ENCODE measurements at regions not wholly inside any gene's neighbourhood (a gene's known extent, or its start where the extent isn't known, plus 50 kb on each side); places are given as distances from the start of the nearest gene placed in this dataset.
A peak's percentile ranks its signal among the peaks of the same experiment; 100 is the strongest.

DNA sequence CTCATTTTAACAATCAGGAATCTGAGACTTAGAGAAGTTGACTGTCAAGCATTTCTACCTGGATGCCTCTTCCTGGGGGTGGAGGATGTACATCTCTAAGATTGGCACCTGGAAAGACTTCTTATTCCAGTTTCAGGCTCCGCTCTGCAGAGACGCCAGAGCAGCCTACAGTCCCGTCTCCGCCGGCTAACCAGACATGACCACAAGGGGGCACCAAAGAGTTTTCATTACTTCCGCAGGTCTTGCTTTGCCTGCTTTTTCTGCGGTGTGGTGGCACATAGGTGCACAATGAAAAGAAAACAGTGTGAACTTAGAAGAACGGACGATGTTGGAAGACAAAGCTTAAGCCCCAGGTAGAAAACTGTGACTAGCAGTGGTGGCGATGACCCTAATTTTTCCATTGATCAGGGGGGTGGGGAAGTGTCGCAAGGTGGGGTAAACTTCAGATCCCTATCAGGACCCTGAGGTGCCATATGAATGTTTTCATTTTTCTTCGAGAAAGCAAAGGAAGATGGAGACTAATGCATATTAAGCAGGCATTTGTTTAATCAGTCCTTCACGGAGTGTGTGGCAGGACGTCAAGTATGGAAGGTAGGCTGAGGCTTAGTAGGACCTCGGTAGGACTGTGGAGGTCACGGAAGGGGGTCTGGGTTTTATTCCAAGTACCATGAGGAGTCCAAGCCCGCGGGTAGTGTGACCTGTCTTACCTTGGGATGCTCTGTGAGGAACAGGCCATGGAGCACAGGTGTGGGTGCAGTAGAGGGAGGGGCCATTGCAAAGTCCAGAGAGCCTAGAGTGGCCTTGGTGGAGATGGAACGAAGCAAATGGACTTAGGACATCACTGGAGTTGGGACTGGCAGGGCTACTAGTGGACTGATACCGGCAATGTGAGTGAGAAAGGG lies 60.1 kb upstream of the SORCS3 start:
- Mint-ChIP-seq H3K4me3 (no peak overlapping the region), H3K36me3 (ENCODE audit: low read depth) (no peaks in the 10 kb centered on the region), H3K4me1 (ENCODE audit: low read depth) (peaks cover 4% of the 10 kb centered on the region), H3K27me3 (ENCODE audit: low read depth) (peaks cover 20% of the 10 kb centered on the region), H3K9me3 (no peaks in the 10 kb centered on the region), H3K27ac (no peak overlapping the region)
- DNase-seq (ENCODE audit: low spot score): peak; percentile 45

DNA sequence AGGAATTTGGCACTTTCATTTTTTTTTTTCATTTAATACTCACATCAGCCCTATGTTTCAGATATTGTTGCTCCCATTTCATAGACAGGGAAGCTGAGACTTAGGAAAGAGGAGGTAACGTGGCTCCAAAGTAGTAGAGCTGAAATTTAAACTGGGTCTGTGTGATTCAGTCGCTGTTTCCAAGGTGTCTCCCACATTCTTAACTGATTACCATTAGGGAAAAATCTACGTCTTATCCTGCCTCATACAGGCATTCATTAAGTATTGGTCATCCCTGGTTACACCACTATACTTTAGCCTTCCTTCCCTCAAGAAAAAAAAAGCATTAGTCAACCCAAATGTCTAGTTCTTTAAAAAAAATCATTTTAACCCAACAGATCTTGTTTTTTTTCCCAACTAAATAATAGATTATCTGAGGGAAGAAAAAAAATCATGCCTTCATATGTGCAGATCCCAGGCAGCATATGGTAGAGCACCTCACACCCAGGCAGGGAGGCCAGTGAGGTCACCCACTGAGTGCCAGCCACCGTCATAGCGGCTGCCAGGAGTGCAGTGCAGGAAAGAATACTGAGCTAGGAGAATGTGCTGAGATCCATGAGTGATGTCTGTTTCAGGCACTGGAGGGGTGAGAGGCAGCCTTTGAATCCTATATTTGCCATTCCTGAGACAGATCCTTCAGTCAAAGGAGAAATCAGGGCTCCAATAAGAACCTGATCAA lies 59.0 kb upstream of the SORCS3 start:
- H3K27me3 Mint-ChIP-seq (ENCODE audit: low read depth): peaks cover 27% of the 10 kb centered on the region
- no peaks in the 10 kb centered on the region for H3K9me3 Mint-ChIP-seq
- H3K4me1 Mint-ChIP-seq (ENCODE audit: low read depth): peaks cover 9% of the 10 kb centered on the region
- H3K36me3 Mint-ChIP-seq (ENCODE audit: low read depth): no peaks in the 10 kb centered on the region
- H3K4me3 Mint-ChIP-seq: no peak overlapping the region
- no peak for DNase-seq (ENCODE audit: low spot score)
- H3K27ac Mint-ChIP-seq: no peak overlapping the region

GRCh38 chr10:104582602-104582951 lies 58.5 kb upstream of the SORCS3 start:
- H3K9me3 Mint-ChIP-seq: no peaks in the 10 kb centered on the region
- no peak overlapping the region for H3K27ac Mint-ChIP-seq
- no peak for DNase-seq (ENCODE audit: low spot score)
- peaks cover 28% of the 10 kb centered on the region for H3K27me3 Mint-ChIP-seq (ENCODE audit: low read depth)
- no peaks in the 10 kb centered on the region for H3K36me3 Mint-ChIP-seq (ENCODE audit: low read depth)
- peaks cover 13% of the 10 kb centered on the region for H3K4me1 Mint-ChIP-seq (ENCODE audit: low read depth)
- no peak overlapping the region for H3K4me3 Mint-ChIP-seq

- Mint-ChIP-seq H3K27ac (no peak overlapping the region), H3K4me1 (ENCODE audit: low read depth) (peaks cover 14% of the 10 kb centered on the region), H3K9me3 (no peaks in the 10 kb centered on the region), H3K4me3 (no peak overlapping the region), H3K27me3 (ENCODE audit: low read depth) (peaks cover 28% of the 10 kb centered on the region), H3K36me3 (ENCODE audit: low read depth) (no peaks in the 10 kb centered on the region)
- DNase-seq (ENCODE audit: low spot score): no peak
Measured at GRCh38 chr10:104582966-104583365, 58.1 kb upstream of the SORCS3 start.

DNA sequence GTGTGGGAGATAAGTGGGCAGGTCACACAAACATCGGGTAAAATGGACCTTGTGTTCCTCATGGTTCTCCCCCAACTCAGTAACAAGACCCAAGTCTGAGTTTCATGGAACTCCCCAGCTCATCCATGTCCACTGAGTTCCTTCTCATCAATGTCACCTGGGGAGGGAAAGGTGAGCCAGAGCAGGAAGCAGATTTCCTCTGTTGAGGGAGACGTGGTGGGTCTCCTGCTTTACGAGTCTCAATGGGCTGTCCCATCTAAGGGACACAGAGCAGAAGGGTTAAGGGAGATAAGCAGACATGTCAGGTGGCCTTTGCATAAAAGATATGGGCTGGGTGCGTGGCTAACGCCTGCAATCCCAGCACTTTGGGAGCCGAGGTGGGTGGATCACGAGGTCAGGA lies 56.5 kb upstream of the SORCS3 start:
- no peak for DNase-seq (ENCODE audit: low spot score)
- Mint-ChIP-seq H3K27ac (no peak overlapping the region), H3K4me3 (no peak overlapping the region), H3K4me1 (ENCODE audit: low read depth) (peaks cover 14% of the 10 kb centered on the region), H3K9me3 (no peaks in the 10 kb centered on the region), H3K36me3 (ENCODE audit: low read depth) (no peaks in the 10 kb centered on the region), H3K27me3 (ENCODE audit: low read depth) (peaks cover 32% of the 10 kb centered on the region)

DNA sequence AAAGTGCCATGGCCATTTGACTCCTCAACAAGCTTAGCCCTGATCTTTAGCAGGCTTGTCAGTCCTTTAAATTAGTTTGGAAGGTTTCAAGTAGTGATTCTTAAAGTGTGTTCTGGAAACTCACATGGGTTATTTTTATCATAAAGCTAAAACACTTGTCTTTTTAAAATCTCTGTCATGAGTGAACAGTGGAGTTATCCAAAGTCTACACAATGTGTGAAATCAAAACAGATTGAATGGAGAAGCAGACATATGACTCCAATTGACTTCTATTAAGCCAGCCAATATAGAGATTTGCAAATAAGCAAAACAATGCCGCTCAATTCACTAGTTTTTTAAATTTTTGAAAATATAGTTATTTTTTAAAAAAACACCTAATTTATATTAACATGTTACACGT lies 53.3 kb upstream of the SORCS3 start:
- Mint-ChIP-seq H3K36me3 (ENCODE audit: low read depth) (no peaks in the 10 kb centered on the region), H3K27me3 (ENCODE audit: low read depth) (peaks cover 23% of the 10 kb centered on the region), H3K4me3 (no peak overlapping the region), H3K27ac (no peak overlapping the region), H3K4me1 (ENCODE audit: low read depth) (peaks cover 10% of the 10 kb centered on the region), H3K9me3 (no peaks in the 10 kb centered on the region)
- DNase-seq (ENCODE audit: low spot score): no peak

GRCh38 chr10:104589431-104589830 lies 51.7 kb upstream of the SORCS3 start:
- DNase-seq (ENCODE audit: low spot score): no peak
- Mint-ChIP-seq H3K27ac (no peak overlapping the region), H3K36me3 (ENCODE audit: low read depth) (no peaks in the 10 kb centered on the region), H3K4me1 (ENCODE audit: low read depth) (peaks cover 10% of the 10 kb centered on the region), H3K27me3 (ENCODE audit: low read depth) (peaks cover 23% of the 10 kb centered on the region), H3K4me3 (no peak overlapping the region), H3K9me3 (no peaks in the 10 kb centered on the region)

DNA sequence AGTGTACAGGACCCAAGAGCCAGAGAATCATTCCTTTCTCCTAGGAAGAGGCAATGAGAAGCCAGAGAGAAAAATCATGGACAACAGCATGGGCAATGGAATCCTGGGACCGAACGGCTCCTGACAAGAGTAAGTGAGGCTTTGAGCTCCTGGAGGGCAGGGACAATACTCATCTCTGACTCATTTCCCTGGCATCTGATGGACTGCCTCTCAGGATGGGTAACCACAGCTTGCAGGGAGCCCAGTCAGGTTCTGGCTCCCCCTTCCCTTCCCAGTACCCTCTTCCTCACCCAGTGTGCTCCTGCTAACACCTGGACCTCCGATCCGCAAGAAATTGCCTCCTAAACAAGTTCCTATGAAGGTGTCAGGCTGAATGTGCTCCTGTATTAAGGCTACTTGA lies 51.2 kb upstream of the SORCS3 start:
- Mint-ChIP-seq H3K27me3 (ENCODE audit: low read depth) (peaks cover 22% of the 10 kb centered on the region), H3K4me3 (no peak overlapping the region), H3K36me3 (ENCODE audit: low read depth) (no peaks in the 10 kb centered on the region), H3K27ac (no peak overlapping the region), H3K4me1 (ENCODE audit: low read depth) (peaks cover 10% of the 10 kb centered on the region), H3K9me3 (no peaks in the 10 kb centered on the region)
- DNase-seq (ENCODE audit: low spot score): no peak
